GM12875 (cell line): ENCODE measurements at regions not wholly inside any gene's neighbourhood (a gene's known extent, or its start where the extent isn't known, plus 50 kb on each side); places are given as distances from the start of the nearest gene placed in this dataset.

Experiments
- H3K4me3 ChIP-seq: one replicate; pipeline ENCODE4 v1.5.1; 2011; ENCODE audit warnings: low read depth, low read length, control low read depth
- CTCF ChIP-seq: IDR thresholded peaks from 2 replicates; pipeline ENCODE4 v1.5.1; 2011; ENCODE audit warnings: low read depth, mild to moderate bottlenecking, control low read depth, inconsistent platforms, low read length, moderate library complexity, borderline replicate concordance; ENCODE audit not compliant: insufficient read depth

GRCh38 chr11:23944923-23945322 is 551.9 kb upstream of the LUZP2 start:
- H3K4me3 ChIP-seq = no peak overlapping the region
- TF ChIP-seq CTCF = no peak

GRCh38 chr11:23947883-23948282 is 549.0 kb upstream of the LUZP2 start:
- TF ChIP-seq CTCF = no peak
- H3K4me3 ChIP-seq = no peak overlapping the region

- H3K4me3 ChIP-seq = no peak overlapping the region
- TF ChIP-seq CTCF = no peak
Measured at GRCh38 chr11:23948851-23949250, 548.0 kb upstream of the LUZP2 start.

- no peak for TF ChIP-seq CTCF
- H3K4me3 ChIP-seq = no peak overlapping the region
Measured at GRCh38 chr11:23953951-23954710, 542.7 kb upstream of the LUZP2 start.

GRCh38 chr11:23954730-23955129 is 542.1 kb upstream of the LUZP2 start:
- no peak overlapping the region for H3K4me3 ChIP-seq
- TF ChIP-seq CTCF = no peak

- TF ChIP-seq CTCF = no peak
Measured at GRCh38 chr11:23956586-23956985, 540.3 kb upstream of the LUZP2 start.

GRCh38 chr11:23957314-23957713 is 539.5 kb upstream of the LUZP2 start:
- no peak for TF ChIP-seq CTCF
- H3K4me3 ChIP-seq = no peak overlapping the region

More at GRCh38 chr11:23956586-23956985, 540.3 kb upstream of the LUZP2 start:
- no peak overlapping the region for H3K4me3 ChIP-seq
